HG02763 (cell line): ENCODE measurements at regions not wholly inside any gene's neighbourhood (a gene's known extent, or its start where the extent isn't known, plus 50 kb on each side); places are given as distances from the start of the nearest gene placed in this dataset.
"Not testable (repeated sequence)": the region's sequence is repeated elsewhere in the genome, so short reads cannot be mapped to it uniquely, and the experiment has no call there.

Experiments
- ATAC-seq: cut with Tn5 transposase; IDR thresholded peaks from one replicate; pipeline ENCODE4 v1.9.1; 2021; ENCODE audit warnings: mild to moderate bottlenecking, moderate library complexity; ENCODE audit not compliant: unreplicated experiment

- not testable (repeated sequence) for ATAC-seq
These were observed 98.1 kb downstream of the ARRDC3 start for GRCh38 chr5:91285062-91285461.

GRCh38 chr5:91283899-91284298 lies 99.2 kb downstream of the ARRDC3 start:
- no peak for ATAC-seq

- ATAC-seq = no peak
These were observed 99.8 kb downstream of the ARRDC3 start for GRCh38 chr5:91283326-91283725.

GRCh38 chr5:91282210-91282609 lies 100.9 kb downstream of the ARRDC3 start:
- no peak for ATAC-seq

GRCh38 chr5:91281401-91281800 lies 101.7 kb downstream of the ARRDC3 start:
- ATAC-seq = no peak

- peak; percentile 96 for ATAC-seq
These were observed 102.5 kb downstream of the ARRDC3 start for GRCh38 chr5:91280362-91281269.

GRCh38 chr5:91277840-91278239 lies 105.3 kb downstream of the ARRDC3 start:
- no peak for ATAC-seq

GRCh38 chr5:91277093-91277626 lies 106.0 kb downstream of the ARRDC3 start:
- ATAC-seq = no peak

GRCh38 chr5:91272858-91273257 lies 110.3 kb downstream of the ARRDC3 start:
- peak; percentile 86 for ATAC-seq

- ATAC-seq = peak; percentile 47
These were observed 111.1 kb downstream of the ARRDC3 start for GRCh38 chr5:91271999-91272398.

- ATAC-seq = no peak
These were observed 113.9 kb downstream of the ARRDC3 start for GRCh38 chr5:91269198-91269597.

GRCh38 chr5:91266184-91266705 lies 116.9 kb downstream of the ARRDC3 start:
- peak; percentile 55 for ATAC-seq

GRCh38 chr5:91264311-91265051 lies 118.6 kb downstream of the ARRDC3 start:
- ATAC-seq = no peak

GRCh38 chr5:91263898-91264297 lies 119.2 kb downstream of the ARRDC3 start:
- no peak for ATAC-seq

- no peak for ATAC-seq
These were observed 125.8 kb downstream of the ARRDC3 start for GRCh38 chr5:91257301-91257700.

GRCh38 chr5:91256142-91256524 lies 127.0 kb downstream of the ARRDC3 start:
- no peak for ATAC-seq

GRCh38 chr5:91255396-91256141 lies 127.5 kb downstream of the ARRDC3 start:
- no peak for ATAC-seq

GRCh38 chr5:91252916-91253315 lies 130.2 kb downstream of the ARRDC3 start:
- no peak for ATAC-seq

GRCh38 chr5:91245871-91246270 lies 137.2 kb downstream of the ARRDC3 start:
- ATAC-seq = no peak

- ATAC-seq = no peak
These were observed 138.1 kb downstream of the ARRDC3 start for GRCh38 chr5:91245074-91245452.
